MM.1S (cell line): ENCODE measurements at regions not wholly inside any gene's neighbourhood (a gene's known extent, or its start where the extent isn't known, plus 50 kb on each side); places are given as distances from the start of the nearest gene placed in this dataset.

Experiments used
- DNase-seq: peaks from one replicate; pipeline ENCODE4 v3.0.0-alpha.2; 2015
- H2AFZ ChIP-seq: fragments of 300-600 bp; sonication (generic); 2 replicates; pipeline ENCODE4 v1.6.0; 2016; ENCODE audit warnings: antibody characterized with exemption, low read length
- H3F3A ChIP-seq: fragments of 300-600 bp; sonication (generic); 2 replicates; pipeline ENCODE4 v1.6.1; 2016; ENCODE audit warnings: mild to moderate bottlenecking, antibody characterized with exemption, low read length, moderate library complexity, mixed read lengths; ENCODE audit not compliant: insufficient read depth
- H3K27ac ChIP-seq: fragments of 300-600 bp; sonication (generic); 2 replicates; pipeline ENCODE4 v1.5.1; 2016; ENCODE audit warnings: mild to moderate bottlenecking, low read length
- H3K27me3 ChIP-seq: fragments of 300-600 bp; sonication (generic); replicated peaks from 2 replicates; pipeline ENCODE4 v1.6.0; 2016; ENCODE audit warnings: low read length; ENCODE audit not compliant: insufficient read depth
- H3K36me3 ChIP-seq: fragments of 300-600 bp; sonication (generic); replicated peaks from 2 replicates; pipeline ENCODE4 v1.6.1; 2016; ENCODE audit warnings: mild to moderate bottlenecking, low read length, mixed read lengths; ENCODE audit not compliant: insufficient read depth
- H3K4me1 ChIP-seq: fragments of 300-600 bp; sonication (generic); 2 replicates; pipeline ENCODE4 v1.6.1; 2016; ENCODE audit warnings: low read length, mixed read lengths
- H3K4me2 ChIP-seq: fragments of 300-600 bp; sonication (generic); 2 replicates; pipeline ENCODE4 v1.6.0; 2016; ENCODE audit warnings: low read depth, low read length
- H3K4me3 ChIP-seq: fragments of 300-600 bp; sonication (generic); 2 replicates; pipeline ENCODE4 v1.5.1; 2016; ENCODE audit warnings: low read length, mixed read lengths
- H3K79me2 ChIP-seq: fragments of 300-600 bp; sonication (generic); 2 replicates; pipeline ENCODE4 v1.6.1; 2016; ENCODE audit warnings: mixed run types, low read length, mixed read lengths
- H3K9ac ChIP-seq: fragments of 300-600 bp; sonication (generic); 2 replicates; pipeline ENCODE4 v1.6.1; 2016; ENCODE audit warnings: low read length, mixed read lengths
- H3K9me2 ChIP-seq: fragments of 300-600 bp; sonication (generic); replicated peaks from 2 replicates; pipeline ENCODE4 v1.6.1; 2016; ENCODE audit warnings: mild to moderate bottlenecking, low read length, mixed read lengths; ENCODE audit not compliant: insufficient read depth
- H3K9me3 ChIP-seq: fragments of 300-600 bp; sonication (generic); replicated peaks from 2 replicates; pipeline ENCODE4 v1.6.1; 2016; ENCODE audit warnings: mild to moderate bottlenecking, low read length, mixed read lengths; ENCODE audit not compliant: insufficient read depth
- H4K20me1 ChIP-seq: fragments of 300-600 bp; sonication (generic); 2 replicates; pipeline ENCODE4 v1.6.1; 2016; ENCODE audit warnings: mild to moderate bottlenecking, low read length, moderate library complexity, mixed read lengths; ENCODE audit not compliant: insufficient read depth
- EZH2 ChIP-seq: fragments of 300-600 bp; sonication (generic); optimal IDR thresholded peaks from 2 replicates; pipeline ENCODE3; 2017; ENCODE audit warnings: low read depth, mild to moderate bottlenecking, antibody characterized with exemption, low read length, mixed read lengths
- EZH2phosphoT487 ChIP-seq: fragments of 300-600 bp; sonication (generic); IDR thresholded peaks from 2 replicates; pipeline ENCODE4 v1.6.1; 2018; ENCODE audit warnings: antibody characterized with exemption, low read length
- TF ChIP-seq, protein P1 (sequence below): fragments of 300-600 bp; sonication (generic); IDR thresholded peaks from 2 replicates; pipeline ENCODE4 v1.5.1; 2016; ENCODE audit warnings: antibody characterized with exemption, low read length, mixed read lengths

DNA sequence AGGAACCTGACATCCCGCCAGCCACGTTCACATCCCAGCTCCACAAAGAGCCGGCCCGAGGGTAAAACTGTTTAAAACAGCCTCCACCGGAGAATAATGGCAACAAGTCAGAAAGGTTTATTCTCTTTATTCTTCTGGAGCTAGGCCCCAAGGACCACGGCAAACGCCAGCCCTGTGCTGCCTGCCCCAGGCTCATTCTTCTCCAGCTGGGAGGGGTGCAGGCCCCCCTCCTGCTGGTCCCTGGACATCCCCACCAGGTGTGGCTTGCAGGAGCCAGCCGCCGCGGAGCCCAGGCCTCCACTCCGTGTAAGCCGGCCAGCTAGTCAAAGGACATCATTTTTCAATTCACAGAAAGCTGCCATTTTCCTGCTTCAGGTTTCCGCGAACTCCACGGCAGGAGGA is 65.8 kb upstream of the SALL3 start:
- Histone ChIP-seq H3K4me3 (no peak overlapping the region), H3K4me1 (no peaks in the 10 kb centered on the region), H3K27ac (no peak overlapping the region), H3K79me2 (no peaks in the 10 kb centered on the region), H3K9me3 (no peaks in the 10 kb centered on the region), H3K36me3 (no peaks in the 10 kb centered on the region), H3K9ac (no peak overlapping the region), H4K20me1 (no peaks in the 10 kb centered on the region), H3K27me3 (no peaks in the 10 kb centered on the region), H3F3A (no peaks in the 10 kb centered on the region), H3K9me2 (no peaks in the 10 kb centered on the region), H3K4me2 (no peak overlapping the region), H2AFZ (no peak overlapping the region)
- DNase-seq, result no peak
- TF ChIP-seq EZH2phosphoT487 (no peak), EZH2 (no peak)
- TF ChIP-seq, protein P1, sequence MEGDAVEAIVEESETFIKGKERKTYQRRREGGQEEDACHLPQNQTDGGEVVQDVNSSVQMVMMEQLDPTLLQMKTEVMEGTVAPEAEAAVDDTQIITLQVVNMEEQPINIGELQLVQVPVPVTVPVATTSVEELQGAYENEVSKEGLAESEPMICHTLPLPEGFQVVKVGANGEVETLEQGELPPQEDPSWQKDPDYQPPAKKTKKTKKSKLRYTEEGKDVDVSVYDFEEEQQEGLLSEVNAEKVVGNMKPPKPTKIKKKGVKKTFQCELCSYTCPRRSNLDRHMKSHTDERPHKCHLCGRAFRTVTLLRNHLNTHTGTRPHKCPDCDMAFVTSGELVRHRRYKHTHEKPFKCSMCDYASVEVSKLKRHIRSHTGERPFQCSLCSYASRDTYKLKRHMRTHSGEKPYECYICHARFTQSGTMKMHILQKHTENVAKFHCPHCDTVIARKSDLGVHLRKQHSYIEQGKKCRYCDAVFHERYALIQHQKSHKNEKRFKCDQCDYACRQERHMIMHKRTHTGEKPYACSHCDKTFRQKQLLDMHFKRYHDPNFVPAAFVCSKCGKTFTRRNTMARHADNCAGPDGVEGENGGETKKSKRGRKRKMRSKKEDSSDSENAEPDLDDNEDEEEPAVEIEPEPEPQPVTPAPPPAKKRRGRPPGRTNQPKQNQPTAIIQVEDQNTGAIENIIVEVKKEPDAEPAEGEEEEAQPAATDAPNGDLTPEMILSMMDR, result no peak

DNA sequence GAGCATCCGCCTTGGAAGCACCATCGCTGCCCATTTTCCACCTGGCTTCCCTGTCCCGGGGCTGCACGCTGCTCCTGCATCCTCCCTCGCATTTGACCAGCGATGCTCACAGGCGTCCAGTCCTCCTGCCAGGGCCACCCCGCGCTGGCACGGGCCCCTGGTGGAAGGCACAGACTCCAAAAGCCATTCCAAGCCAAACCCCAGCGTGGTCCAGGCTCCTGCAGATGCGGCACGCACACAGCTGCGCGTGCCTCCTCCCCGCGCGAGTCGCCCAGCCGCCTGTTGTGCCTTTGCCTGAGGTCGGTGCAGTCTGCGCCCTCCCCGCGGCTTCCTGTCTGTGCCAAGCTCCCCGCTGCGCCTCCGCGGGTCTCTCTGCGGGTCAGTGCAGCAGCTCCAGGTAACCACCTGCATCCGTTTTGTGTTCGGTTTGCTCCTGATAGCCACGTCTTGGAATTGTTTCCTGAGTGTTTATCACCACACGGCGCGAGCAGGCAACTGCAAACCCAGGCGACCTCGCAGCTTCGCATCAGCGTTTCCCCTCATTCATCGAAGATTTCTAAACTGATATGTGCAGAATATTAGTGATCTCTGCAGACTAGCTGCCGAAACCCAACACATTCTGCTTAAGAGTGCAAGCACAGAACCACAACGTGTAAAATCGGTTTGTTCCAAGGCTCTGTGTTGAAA is 65.2 kb upstream of the SALL3 start:
- Histone ChIP-seq H3F3A (no peaks in the 10 kb centered on the region), H3K9me3 (no peaks in the 10 kb centered on the region), H3K4me1 (no peaks in the 10 kb centered on the region), H3K9ac (no peak overlapping the region), H3K36me3 (no peaks in the 10 kb centered on the region), H3K9me2 (no peaks in the 10 kb centered on the region), H4K20me1 (no peaks in the 10 kb centered on the region), H2AFZ (no peak overlapping the region), H3K27ac (no peak overlapping the region), H3K4me2 (no peak overlapping the region), H3K4me3 (no peak overlapping the region), H3K79me2 (no peaks in the 10 kb centered on the region), H3K27me3 (no peaks in the 10 kb centered on the region)
- no peak for DNase-seq
- no peak for TF ChIP-seq EZH2

DNA sequence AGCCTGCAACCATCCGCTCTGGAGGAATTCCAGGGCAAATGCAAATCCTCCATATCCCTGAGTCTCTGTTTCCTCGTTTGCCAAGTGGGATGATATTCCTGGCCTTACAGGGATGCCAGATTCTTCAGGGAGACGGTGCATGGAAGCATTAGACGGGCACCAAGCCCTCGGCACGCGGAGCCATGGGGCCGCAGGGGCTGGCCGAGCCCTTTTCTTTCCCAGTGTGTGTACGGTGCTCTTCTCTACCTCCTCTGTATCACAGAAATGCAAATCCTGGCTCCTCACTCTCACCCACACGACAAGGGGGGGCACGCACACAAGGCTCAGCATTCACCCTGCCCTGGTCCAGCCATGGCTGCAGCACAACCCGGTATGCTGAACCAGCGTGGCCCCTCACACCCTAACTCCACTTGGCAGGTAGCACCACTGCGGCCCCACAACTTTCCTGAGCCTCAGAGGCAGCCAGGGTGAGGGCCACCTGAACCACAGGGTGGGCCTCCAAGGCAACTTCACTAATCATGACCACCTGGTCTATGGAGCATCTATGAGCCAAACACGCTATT is 64.1 kb upstream of the SALL3 start:
- Histone ChIP-seq H3K27me3 (no peaks in the 10 kb centered on the region), H3K27ac (no peak overlapping the region), H3K79me2 (no peaks in the 10 kb centered on the region), H3K9ac (no peak overlapping the region), H3K4me2 (no peak overlapping the region), H4K20me1 (no peaks in the 10 kb centered on the region), H3K4me3 (no peak overlapping the region), H3K9me3 (no peaks in the 10 kb centered on the region), H2AFZ (no peak overlapping the region), H3K36me3 (no peaks in the 10 kb centered on the region), H3K9me2 (no peaks in the 10 kb centered on the region), H3K4me1 (no peaks in the 10 kb centered on the region), H3F3A (no peaks in the 10 kb centered on the region)
- no peak for DNase-seq
- no peak for TF ChIP-seq EZH2
- TF ChIP-seq, protein P1, result no peak

DNA sequence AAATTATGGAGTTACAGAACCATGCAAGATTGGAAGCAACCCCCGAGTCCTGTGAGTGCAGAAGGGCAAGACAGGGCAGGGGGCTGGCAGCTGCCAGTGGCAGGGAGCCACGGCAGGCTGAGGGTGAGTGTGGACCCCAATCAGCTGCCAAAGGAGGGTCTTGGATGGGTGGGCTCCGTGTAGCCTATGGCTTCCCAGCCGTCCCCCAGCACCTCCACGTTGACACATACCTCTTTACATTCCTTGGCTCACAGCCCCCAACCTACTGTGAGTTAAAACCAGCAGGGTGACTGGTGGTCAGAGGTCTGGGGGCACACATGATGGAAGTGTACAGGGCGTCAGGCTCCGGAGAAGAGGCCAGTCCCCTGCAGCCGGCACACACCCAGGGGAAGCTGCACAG is 60.9 kb upstream of the SALL3 start:
- TF ChIP-seq EZH2phosphoT487, result no peak
- TF ChIP-seq, protein P1, result no peak
- TF ChIP-seq EZH2, result no peak
- Histone ChIP-seq H2AFZ (no peak overlapping the region), H3K9ac (no peak overlapping the region), H3K79me2 (no peaks in the 10 kb centered on the region), H3K4me1 (no peaks in the 10 kb centered on the region), H3K9me3 (no peaks in the 10 kb centered on the region), H3K27ac (no peak overlapping the region), H4K20me1 (no peaks in the 10 kb centered on the region), H3K4me3 (no peak overlapping the region), H3K9me2 (no peaks in the 10 kb centered on the region), H3K4me2 (no peak overlapping the region), H3K27me3 (no peaks in the 10 kb centered on the region), H3F3A (no peaks in the 10 kb centered on the region), H3K36me3 (no peaks in the 10 kb centered on the region)
- no peak for DNase-seq
